CD4-positive, alpha-beta T cell treated with Interleukin-2 at 100 ng/mL for 4 hours (primary cell): ENCODE measurements at regions not wholly inside any gene's neighbourhood (a gene's known extent, or its start where the extent isn't known, plus 50 kb on each side); places are given as distances from the start of the nearest gene placed in this dataset.

Experiments used
- DNase-seq: peaks from one replicate; pipeline ENCODE4 v3.0.0-alpha.2; 2020; ENCODE audit warnings: low spot score

GRCh38 chr10:126783806-126784557 is 113.5 kb upstream of the C10orf90 start:
- no peak for DNase-seq

DNA sequence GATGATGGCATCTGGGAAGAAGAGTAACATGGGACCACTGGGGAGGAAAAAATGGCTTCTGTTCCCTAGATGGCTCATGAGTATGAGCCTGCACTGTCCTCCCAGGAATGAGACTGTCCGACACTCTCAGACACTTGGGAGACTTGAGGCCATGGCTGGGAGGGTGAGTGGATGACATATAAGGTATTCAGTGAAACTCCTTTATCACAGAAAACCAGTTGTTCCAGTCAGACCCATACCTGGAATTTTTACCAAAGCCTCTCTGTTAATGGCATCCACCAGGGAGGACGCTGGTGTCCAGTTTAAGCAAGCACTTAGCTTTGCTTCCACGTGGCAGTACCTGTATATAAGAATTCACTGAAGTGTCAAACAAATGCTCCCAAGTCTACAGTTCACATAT is 116.7 kb upstream of the C10orf90 start:
- no peak for DNase-seq

- no peak for DNase-seq
These were observed 109.9 kb upstream of the DOCK1 start for GRCh38 chr10:126795318-126795717.

DNA sequence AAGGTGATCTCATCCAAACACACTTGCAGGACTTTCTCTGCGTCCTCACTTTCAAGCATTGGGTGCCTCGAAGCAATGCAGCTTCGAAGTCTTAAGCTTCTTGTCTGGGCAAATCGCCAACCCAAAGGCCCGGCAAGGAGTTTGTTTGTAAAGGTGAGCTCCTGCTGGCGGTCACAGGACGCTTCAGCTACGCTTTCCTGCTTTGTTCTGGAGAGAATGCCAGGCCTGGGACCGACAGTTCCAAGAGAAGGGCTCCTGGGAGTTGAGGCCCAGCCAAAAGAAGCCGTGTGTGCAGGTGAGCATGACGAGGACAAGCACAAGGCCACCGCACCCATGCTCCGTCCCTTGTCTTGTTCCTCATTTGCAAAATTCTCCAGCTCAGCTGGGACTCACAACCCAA is 106.6 kb upstream of the DOCK1 start:
- DNase-seq, result no peak

- no peak for DNase-seq
These were observed 101.8 kb upstream of the DOCK1 start for GRCh38 chr10:126803394-126803793.

GRCh38 chr10:126804396-126804795 is 100.8 kb upstream of the DOCK1 start:
- DNase-seq, result no peak

GRCh38 chr10:126806498-126806897 is 98.7 kb upstream of the DOCK1 start:
- no peak for DNase-seq

DNA sequence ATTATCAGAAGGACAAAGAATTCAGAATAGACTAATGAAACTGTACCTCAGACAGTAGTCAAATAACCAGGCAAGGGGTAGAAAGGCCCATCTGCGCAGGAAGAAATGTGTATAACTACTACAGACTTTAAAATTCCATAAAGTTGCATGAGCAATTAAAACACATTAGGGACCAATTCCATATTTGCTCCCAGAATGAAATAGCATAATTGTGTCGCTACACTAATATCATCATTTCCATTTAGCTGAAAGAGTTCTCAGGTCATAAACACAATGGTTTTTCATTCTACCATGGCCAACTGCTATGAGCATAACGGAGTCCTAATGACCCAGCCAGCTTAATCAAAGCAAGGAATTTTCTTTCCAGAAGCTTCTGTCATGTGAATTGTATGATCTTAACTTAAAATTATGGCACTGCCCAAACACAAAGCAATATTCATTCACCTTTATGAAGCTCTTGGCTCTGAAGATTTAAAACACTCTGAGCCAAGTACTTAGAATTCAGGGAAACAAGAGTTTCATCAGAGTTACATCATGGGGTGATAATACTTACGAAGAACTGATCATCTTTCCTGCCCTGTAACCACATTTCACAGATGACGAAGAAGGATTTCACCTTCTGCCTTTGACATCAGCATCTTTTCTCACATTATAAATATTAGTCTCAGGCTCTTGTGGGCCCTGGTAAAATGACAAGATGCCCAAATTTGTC is 98.1 kb upstream of the DOCK1 start:
- no peak for DNase-seq

GRCh38 chr10:126808103-126808502 is 97.1 kb upstream of the DOCK1 start:
- no peak for DNase-seq

- DNase-seq, result no peak
These were observed 91.8 kb upstream of the DOCK1 start for GRCh38 chr10:126813432-126813831.

GRCh38 chr10:126833542-126833941 is 71.7 kb upstream of the DOCK1 start:
- no peak for DNase-seq

- no peak for DNase-seq
These were observed 69.2 kb upstream of the DOCK1 start for GRCh38 chr10:126836009-126836408.

- no peak for DNase-seq
These were observed 66.9 kb upstream of the DOCK1 start for GRCh38 chr10:126838316-126838715.

DNA sequence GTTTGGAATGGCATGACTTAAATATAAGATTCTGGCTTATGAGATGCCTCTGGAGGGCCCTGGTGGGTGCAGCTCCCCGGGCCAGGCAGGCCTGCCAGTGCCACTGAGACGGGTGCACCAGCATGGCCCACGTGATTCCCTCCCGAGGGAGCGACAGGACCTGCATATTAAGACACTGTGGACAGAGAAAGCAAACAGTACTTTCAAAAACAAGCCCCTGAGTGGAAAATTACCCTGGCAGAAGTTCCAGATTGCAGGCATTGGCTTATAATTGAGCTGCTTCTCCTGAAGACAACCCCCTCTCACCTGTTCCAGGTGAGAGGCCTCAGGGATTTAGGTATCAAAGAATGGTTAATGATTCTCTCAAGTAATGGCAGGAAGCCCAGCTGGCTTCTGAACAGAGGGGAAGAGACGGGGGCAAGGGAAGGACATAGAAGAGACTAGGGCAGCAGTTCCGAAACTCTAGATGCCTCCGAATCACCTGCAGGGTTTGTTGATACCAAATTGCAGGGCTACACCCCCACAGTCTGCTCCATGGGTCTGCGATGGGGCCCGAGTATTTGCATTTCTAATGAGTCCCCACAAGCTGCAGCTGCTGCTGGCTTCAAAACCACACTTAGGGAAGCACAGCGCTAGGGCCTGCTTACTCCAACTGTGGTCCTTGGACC is 66.0 kb upstream of the DOCK1 start:
- DNase-seq, result no peak

- DNase-seq, result no peak
These were observed 64.6 kb upstream of the DOCK1 start for GRCh38 chr10:126840576-126841135.

GRCh38 chr10:126841341-126841895 is 63.8 kb upstream of the DOCK1 start:
- no peak for DNase-seq

DNA sequence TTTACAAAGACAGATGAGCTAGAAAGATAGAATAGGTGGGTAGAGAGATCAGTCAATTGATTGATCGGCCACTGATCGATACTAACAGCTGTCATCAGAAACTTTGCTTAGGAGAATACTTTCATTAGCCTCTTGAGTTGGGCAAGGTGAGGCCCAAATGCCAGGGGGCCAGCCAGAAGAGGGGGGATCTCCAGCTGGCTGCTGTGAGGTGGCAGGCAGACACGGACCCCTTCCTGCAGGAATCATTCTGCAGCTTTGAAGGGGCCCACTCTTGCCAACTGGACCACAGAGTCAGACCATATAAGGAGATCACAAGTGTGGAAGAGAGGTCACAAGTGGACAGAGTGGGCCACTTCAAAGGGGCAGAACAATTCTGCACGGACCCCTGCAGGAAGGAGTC is 62.9 kb upstream of the DOCK1 start:
- DNase-seq, result no peak

DNA sequence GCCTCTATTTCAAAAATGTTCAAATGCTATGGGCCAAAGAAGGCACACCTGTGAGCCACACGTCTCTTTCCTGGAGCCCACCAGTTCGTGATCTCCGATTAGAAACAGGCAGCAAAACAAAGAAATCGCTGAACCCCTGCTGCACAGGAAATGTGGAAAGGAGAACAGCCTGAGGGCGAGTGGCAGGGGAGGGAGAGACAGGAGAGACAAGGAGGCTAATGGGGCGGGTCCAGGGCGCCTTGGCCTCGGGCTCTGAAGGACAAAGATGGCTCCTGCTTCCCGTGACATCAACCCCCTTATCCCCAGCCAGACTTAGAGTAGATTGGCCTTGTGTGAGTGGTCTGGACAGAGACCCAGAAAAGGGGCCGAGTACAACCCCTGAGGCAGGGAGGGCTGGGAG is 62.4 kb upstream of the DOCK1 start:
- no peak for DNase-seq

- no peak for DNase-seq
These were observed 61.8 kb upstream of the DOCK1 start for GRCh38 chr10:126843299-126843934.

GRCh38 chr10:126844406-126844805 is 60.8 kb upstream of the DOCK1 start:
- DNase-seq, result no peak

DNA sequence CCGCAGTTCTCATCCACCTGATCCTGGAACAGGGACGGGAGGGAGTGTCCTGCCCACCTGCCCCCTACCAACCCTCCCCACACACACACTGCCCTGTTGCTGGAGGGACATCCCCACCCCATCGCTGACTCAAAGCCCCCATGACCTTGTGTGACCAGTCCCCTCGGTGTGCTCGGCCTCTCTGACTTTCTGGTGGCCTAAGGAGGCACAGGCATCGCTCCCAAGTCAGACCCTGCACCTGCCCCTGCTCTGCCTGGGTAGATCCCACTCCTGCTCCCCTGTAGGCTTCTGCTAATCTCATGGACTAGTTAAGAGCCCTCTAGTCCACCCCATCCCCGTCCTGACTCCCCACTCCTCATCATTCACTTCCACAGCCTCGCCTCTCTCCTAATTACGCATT is 58.8 kb upstream of the DOCK1 start:
- no peak for DNase-seq

DNA sequence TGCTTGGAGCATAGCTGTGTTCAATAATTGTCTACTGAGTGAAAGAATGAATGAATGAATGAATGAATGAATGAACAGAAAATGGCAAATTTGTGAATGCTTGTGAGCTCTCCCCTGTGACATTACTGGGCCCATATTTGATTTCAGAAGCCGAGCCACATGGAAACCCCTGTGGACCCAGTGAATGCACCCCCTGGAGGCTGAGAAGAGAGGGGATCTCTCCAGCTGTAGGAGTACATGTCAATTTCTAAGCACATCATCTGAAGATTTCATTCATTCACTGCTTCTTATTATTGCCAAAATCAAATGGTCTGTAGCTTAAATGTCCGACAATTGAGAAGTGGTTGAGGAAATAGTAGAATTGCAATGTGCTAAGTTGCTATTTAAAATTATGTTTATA is 58.3 kb upstream of the DOCK1 start:
- DNase-seq, result no peak
